ENCODE measurements at regions not wholly inside any gene's neighbourhood (a gene's known extent, or its start where the extent isn't known, plus 50 kb on each side); places are given as distances from the start of the nearest gene placed in this dataset.

DNA sequence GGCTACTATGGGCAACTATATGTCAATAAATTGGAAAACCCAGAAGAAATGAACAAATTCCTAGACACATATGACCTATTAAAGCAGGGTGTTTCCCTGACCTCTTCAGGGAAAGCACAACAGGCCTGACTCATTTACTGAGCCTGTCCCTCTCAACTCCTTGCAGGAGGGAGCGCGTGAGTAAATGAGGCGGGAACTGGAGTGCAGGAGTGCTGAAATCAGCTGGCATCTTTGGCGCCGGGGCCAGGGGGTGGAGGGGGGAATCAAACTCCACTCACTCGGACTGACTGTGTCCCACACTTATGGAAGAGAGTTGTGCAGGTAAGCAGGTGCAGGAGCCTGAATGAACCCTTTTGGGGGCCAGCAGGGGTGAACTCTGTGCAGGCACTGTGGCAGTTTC lies 671.2 kb upstream of the PTCHD4 start:
- TF ChIP-seq ZNF565 (CRISPR knock-in tag; conservative IDR thresholded peaks at IDR 0.05; ENCODE audit: low read depth), result no peak
- no peak for TF ChIP-seq OSR1 (CRISPR knock-in tag; IDR thresholded peaks at IDR 0.05)

Measured in SK-N-SH treated with all-trans-retinoic acid at 6 μM for 48 hours (cell line).